HuH-7.5 (cell line): ENCODE measurements at regions not wholly inside any gene's neighbourhood (a gene's known extent, or its start where the extent isn't known, plus 50 kb on each side); places are given as distances from the start of the nearest gene placed in this dataset.
"Not testable (repeated sequence)": the region's sequence is repeated elsewhere in the genome, so short reads cannot be mapped to it uniquely, and the experiment has no call there.

Experiments used
- DNase-seq: peaks from one replicate; pipeline ENCODE4 v3.0.0; 2011; ENCODE audit warnings: low spot score

DNA sequence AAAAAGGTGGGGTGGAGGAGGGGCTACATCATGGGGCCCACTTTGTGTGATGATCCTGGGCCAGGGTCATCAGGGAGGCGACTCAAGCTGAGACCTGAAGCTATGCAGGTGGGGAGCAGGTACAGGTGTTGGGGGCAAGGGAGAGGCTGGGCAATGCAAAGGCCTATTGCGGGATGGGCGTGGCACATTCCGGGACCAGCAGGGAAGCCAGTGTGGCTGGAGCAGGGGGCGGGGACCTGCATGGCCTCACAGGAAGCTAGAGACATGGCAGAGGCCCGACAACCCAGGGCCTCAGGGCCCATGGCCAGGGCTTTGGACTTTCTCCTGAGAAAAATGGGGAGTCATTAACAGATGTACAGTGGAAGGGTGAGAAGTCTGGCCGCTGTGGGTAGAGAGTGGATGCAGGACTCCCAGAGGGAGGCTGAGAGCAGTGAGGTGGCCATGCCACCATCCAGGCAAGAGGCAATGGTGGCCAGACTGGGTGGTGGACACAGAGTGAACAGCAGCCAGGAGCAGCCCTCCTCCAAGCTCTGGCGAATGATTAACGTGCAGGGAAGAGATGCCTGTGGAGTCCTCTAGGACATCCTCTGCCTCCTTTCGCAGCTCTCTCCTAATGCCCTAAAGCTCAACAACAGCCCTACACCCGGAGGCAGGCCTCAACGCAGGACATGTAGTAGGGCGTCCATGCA lies 122.6 kb upstream of the ATP2B2 start:
- DNase-seq: peak; percentile 63

DNA sequence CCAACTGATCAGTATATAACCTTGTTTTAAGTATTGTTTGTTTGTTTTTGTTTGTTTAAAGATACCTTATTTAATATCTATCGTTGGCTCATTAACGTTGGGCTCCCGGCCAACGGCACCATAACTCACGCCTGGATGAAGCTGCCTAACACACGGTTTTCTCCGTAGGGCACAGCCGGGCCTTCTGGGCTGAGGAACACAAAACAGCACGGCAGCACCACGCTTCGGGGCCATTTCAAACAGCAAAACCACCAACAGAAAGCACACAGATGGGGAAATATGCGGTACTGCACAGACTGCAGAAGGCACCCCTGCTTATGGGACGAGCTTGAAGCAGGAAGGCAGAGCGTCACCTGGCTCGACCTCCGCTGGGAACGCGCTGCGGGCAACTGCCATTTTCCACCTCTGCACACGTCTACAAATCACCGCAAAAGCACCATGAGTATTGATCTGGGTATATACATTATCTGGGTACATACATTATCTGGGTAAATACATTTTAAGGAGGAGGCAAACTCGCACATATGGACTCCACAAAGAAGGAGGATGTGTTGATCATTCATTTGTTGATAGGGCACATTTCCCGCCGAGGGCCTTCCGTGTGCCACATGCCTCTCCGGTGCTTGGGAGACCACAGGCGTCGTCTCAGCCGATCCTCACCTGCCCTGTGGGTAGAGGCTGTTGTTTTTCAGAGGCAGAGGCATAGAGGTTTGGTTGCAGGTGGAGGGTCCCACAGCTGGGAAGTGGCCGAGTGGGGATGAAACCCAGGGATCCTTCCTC lies 123.7 kb upstream of the ATP2B2 start:
- DNase-seq: no peak

DNA sequence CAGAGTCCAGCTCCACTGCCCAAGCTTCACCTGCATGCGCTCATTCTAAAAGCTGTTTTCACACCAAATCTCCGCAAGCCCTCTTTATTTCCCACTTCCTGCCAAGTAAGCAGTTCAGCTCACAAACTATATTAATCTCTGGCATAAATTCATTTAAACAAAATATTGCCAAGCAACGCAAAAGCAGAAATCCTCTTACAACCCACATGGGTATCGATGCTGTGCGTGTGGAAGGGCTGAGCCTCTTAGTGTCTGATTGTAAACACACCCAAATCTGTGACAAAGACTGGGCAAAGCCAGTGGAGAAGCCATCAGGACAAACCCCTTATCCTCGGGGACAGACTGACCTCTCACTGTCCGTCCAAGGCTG lies 124.3 kb upstream of the ATP2B2 start:
- DNase-seq: no peak

DNA sequence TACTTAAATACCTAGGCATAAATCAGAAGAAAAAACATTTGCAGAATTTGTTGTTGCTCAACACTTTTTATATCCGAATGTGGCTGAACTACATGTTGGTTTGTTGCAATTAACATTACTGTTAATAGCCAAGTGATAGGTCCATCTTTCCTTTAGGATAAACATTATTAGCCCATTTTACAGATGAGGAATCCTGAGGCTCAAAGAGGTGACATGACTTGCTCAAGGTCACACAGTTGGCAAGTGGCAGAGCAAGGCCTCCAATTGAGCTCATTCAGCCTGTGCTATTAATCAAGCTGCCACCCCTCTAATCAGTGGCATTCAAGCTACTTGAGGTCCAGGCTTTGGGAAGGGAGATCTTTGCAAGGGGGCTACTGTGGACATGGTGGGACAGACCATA lies 125.8 kb upstream of the ATP2B2 start:
- no peak for DNase-seq

DNA sequence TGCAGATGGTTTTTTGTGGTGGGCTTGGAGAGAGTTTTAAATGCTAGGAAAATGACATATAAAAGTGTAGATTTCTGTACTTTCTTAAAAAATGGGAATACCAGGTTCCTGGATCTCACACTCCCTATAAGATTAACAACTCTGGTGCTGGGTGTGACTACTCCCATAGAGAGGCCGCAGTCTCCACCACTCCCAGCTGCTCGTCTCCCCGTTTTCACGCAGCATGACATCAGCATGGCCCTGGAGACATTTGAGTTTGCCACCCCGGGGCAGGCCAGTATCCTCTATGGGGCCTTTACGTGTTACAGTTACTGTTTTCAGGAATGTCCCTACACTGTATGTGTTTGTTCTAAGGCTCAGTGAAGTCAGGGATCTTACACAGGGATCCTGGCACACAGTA lies 126.7 kb upstream of the ATP2B2 start:
- DNase-seq: no peak

DNA sequence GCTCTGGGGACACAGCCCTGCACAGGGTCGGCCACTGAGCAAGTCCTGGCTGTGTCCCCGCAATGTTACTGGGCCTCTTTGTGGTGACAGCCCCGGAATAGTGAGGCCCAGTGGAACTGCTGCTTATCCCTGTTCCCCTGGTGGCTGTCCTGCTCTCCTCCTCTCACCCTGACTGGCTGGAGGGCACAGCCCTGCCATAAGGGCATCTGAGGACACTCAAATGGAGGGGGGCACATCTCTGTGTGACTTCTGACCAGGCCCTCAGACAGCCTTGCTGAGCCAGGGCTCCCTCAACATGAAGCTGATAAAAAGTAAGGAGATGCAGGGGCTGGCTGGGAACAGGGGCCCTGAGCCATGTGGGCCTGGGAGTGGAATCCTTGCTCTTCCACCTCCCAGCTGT lies 127.4 kb upstream of the ATP2B2 start:
- no peak for DNase-seq

DNA sequence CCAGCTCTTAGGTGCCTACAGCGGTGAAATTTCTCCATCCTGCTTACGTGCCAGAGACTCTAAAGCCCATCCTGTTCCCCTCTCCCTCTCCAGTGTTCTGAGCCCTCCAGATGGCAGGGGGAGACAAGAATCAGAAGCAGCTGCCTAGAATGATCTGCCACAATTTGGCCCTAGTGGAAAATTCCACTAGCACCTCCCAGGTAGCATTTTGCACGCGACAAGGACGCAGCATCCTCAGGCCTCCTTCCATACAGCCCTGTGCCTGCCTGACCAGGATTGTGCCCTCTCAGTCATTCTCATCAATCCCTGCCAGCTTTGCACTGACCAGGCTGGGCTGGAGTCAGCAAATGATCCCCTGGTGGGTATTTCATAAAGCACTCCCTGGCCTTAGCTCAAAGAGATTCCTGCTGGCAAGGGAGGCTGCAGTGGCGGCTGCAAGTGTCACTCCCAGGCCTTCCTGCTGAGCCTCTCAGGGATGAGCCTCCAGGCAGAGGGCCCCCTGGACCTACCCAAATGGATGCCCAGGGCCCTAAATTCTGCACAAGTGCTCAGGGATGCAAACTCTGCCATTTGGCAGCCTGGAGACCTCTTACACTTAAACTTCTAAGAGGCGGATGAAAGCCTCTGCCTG lies 130.2 kb upstream of the ATP2B2 start:
- no peak for DNase-seq

DNA sequence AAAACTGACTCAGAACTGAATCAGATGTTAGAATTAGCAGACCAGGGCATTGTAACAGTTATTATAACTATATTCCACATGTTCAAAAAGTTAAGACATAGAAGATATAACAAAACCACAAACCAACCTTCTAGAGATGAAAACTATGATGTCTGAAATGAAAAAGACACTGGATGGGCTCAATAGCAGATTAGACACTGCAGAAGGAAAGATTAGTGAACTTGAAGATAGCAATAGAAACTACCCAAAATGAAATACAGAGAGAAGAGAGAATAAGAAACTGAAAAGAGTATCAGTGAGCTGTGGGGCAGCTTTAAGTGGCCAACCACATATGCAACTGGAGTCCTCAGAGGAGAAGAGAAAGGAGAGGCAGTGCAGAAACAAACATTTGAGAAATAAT lies 132.0 kb upstream of the ATP2B2 start:
- no peak for DNase-seq

DNA sequence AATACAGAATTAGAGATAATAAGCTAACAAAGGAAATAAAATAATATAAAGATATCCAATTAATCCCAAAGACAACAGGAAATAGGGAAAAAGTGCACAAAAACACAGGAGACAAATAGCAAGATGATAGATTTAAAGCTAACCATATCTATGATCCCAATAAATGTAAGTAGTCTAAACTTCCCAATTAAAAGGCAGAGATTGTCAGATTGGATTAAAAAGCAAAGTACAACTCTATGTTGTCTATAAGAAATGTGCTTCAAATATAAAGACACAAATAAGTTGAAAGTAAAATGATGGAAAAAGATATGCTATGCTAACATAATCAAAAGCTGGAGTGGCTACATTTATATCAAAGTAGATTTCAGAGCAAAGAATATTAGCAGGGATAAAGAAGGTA lies 133.1 kb upstream of the ATP2B2 start:
- DNase-seq: no peak

DNA sequence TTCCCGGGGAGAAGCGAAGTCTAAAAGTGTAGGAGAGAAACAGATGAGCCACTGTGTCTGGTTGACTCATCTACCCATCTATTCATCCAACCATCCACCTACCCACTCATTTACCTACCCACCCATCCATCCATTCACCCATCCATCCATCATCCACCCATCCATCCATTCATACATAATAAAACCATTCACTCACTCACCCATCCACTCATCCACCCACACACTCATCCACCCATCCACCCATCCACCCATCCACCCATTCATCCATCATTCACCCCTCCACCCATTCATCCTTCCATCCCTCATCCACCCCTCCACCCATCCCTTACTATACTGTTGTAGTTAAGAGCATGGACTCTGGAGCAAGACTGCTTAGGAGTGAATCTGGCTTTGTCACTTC lies 136.4 kb upstream of the ATP2B2 start:
- no peak for DNase-seq

DNA sequence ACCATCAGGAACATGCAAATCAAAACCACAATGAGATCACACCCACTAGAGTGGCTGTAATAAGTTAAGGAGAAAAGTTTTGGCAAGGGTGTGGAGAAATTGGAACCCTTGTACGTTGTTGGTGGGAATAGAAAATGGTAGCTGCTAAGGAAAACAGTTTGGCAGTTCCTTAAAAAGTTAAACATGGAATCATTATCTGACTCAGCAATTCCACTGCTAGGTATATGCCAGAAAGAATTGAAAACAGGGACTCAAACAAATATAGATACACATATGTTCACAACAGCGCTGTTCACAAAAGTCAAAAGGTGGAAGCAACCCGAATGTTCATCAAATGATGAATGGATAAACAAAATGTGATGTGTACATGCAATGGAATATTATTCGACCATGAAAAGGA lies 138.8 kb upstream of the ATP2B2 start:
- DNase-seq: no peak

DNA sequence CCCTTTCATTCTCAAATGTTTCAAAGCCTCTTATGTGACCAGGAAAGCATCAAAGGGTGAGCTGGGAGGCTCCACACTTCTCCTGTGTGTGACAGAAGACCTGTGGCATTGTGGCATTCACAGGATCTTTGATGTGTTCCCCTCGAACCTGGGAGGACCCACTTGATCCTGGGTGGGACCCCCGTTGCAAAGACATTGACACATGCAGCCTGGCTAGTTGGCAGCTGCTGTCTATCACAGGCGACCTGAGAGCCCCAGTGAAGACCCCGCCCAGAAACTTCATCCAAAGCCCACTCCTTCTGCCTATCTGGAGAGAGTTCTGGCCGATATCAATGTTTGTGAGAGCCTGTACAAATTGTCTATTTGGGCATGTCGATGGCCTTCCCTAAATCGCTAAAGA lies 140.4 kb upstream of the ATP2B2 start:
- DNase-seq: no peak

DNA sequence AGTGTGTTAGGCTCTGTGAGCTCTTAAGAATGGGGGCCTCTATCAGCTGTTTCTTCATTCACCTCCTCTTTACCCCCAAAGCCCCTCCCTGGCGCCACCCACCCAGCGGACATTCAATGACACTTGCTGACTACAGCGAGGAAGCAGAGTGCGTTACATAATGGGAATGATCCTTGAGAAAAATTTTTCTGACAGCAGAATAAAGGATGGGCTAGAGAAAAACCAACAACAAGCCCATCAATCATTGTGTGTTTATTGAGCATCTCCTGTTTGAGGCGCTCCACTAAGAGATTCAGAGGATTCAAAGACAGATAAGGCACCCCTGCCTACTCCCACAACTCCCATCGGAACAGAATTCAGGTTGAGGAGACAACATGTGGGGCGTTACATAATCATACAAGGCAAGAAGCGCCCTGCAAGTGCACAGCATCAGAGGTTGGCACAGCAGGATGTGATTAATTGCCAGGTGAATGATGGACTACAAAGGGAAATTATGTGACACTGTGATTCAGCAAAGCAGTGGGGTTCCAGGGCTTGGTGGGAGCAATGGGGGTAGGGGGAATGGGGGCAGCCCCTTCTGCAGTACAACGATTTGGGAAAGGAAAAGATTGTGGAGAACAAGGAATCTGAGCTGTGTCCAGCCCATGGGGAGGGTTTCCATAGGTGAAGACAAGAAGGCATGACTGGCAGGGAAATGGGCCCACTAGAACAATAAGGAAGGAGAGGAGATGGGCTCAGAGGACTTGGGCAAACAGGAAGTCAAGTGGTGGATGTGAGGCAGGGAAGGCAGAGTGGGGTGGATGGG lies 141.3 kb upstream of the ATP2B2 start:
- no peak for DNase-seq

DNA sequence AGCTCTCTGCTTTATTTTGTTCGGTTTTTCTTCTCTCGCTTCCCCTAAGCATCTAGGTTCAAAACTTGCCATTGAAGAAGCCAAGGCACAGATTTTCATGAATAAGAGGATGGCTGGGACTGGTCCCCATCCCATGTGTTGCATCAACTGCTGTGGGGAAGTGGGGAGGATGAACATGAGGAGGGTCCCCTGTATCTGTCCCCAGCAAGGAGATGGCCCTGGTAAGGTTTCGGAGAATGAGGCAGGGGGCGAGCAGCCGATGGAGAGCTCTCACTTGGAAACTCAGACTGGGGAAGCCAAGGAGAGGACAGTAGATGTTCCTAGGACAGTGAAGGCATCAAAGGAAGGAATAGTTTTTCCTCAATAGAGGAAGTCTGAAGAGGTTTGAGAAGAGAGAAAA lies 142.0 kb upstream of the ATP2B2 start:
- DNase-seq: no peak

DNA sequence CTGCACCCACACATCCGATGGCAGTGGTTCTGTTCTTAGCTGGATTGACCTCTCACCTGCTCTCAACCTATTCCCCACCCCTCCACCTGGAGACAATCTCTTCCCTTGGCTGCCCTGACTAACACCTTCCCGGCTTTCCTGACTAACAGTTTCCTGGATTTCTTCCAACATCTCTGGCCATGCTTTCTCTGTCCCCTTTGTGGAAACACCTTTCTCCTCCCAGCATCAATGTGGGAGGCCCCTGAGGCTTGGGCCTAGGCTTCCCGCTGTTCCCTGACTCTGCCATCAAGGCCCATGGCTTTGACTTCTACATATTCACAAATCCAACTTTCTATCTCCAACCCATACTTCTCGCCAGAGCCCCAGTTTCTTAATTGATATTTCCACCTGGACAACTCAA lies 142.8 kb upstream of the ATP2B2 start:
- no peak for DNase-seq

DNA sequence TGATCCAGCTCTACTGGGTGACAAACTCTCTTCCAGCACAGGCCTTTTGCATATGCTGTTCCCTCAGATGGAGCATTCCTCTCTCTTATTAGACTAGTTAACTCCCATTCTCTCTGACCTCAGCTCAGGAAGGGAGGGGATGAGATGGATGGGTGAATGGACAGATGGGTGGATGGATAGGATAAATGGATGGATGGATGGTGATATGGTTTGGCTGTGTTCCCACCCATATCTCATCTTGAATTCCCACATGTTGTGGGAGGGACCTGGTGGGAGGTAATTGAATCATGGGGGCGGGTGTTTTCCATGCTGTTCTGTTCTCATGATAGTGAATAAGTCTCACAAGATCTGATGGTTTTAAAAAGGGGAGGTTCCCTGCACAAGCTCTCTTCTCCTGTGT lies 144.1 kb upstream of the ATP2B2 start:
- DNase-seq: not testable (repeated sequence)

DNA sequence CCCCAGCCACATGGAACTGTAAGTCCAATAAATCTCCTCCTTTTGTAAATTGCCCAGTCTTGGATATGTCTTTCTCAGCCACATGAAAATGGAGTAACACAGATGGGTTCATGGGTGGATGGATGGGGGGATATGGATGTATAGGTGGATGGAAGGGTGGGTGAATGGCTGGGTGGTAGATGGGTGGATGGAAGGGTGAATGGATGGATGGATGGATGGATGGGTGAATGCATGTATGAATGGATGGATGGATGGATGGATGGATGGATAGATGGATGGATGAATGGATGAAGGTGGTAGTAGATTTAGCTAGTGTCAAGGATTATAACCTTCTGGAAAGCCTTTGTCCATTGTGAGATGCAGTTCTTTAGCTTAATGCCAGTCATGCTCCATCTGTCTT lies 146.1 kb upstream of the ATP2B2 start:
- DNase-seq: no peak

DNA sequence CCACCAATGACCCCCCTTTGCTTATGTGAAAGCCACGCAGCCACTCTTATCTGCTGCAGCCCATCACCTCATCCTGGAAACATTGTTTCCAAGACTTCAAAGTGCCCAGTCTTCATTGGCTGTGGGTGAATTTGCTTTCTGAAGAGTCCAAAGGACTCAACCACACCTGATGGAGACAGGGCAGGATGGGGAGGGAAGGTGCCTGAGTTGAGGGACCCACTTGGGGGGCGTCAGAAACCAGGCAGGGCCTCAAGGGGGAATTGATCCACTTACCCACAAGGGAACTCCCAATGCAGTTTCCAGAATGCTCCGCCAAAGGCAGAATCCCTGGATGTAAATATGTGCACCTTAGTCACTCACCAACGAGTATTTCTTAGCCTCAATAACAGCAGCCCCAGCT lies 147.9 kb upstream of the ATP2B2 start:
- no peak for DNase-seq

DNA sequence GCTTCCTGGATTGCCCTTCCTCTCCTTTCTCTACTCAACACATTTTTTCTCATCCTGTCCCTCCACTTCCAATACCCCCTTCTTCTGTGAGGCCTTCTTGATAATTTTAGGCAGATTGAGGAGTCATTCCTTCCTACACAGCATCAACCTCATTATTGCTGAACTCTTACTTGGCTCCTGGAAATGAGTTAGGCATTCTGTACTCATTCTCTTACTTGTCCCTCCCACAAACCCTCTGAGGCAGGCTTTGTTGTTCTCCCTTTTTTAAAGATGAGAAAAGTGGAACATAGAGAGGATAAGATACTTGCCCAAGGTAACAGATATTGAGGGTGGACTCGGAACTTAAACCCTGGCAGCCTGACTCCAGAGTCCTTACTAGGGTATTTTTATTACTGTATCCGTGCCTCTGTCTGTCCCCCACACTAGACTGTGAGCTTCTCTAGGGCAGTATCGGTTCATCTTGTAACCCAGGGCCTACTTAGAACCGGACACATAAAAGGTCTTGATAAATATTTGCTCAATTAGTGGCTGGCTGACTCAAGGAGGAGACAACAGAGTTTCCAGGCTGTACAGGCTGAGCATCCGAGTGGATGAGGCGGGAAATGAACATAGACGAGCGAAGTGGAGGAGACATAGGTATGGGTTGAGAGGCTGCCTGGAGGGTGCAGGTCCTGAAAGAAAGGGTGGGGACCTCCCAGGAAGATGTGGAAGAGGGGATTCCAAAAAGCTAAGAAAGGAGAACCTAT lies 148.7 kb upstream of the ATP2B2 start:
- no peak for DNase-seq

DNA sequence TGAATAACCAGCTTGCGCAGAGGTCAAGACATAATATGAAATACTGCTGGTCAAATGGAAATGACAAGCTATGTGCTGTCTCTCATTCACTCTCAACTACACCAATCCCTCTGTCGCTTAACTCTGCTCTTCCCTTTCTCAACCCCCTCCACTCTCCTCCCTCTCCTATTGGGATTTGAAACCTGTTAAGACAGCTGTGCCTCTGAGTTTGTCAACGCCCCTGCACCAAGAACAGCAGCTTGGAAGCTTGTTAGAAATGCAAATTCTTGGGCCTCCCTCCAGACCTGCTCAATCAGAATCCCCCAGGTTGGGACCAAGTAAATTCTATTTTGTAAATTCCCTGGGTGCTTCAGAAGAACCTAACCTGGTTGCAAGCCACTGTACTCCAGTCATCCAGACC lies 149.7 kb upstream of the ATP2B2 start:
- DNase-seq: no peak

DNA sequence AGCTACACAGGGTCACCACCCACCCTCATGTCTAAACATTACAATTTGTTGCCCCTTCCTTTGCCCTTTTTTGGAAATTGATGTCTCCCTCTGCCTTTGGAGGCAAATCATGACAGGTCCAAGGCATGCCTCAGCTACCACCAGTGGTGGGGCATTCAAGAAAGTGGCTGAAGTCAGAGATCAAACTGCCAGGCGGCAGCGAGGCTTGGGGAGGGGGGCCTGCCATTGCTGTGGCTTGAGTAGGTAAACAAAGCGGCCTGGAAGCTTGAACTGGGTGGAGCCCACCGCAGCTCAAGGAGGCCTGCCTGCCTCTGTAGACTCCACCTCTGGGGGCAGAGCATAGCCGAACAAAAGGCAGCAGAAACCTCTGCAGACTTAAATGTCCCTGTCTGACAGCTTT lies 152.0 kb upstream of the ATP2B2 start:
- DNase-seq: not testable (repeated sequence)

DNA sequence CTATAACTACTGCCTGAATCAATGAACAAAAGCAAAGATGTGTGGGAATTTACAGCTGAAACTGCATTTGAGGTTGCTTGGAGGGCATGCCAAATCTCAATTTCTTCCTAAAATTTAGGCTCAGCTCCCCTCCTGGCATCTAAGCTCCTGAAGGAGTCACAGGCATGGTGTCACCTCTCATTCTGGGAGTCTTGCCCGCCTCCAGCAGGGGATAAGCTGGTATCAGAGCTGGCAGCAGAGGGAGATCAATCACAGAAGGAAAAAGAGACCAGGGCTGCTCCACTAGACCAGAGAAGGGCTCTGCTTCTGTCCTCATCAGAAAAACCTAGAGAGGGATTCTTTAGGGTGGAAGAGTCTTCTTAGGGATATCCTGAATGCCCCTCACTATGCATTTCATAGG lies 150.4 kb upstream of the SLC6A11 start:
- DNase-seq: no peak
